ENCODE measurements at regions not wholly inside any gene's neighbourhood (a gene's known extent, or its start where the extent isn't known, plus 50 kb on each side); places are given as distances from the start of the nearest gene placed in this dataset.

DNA sequence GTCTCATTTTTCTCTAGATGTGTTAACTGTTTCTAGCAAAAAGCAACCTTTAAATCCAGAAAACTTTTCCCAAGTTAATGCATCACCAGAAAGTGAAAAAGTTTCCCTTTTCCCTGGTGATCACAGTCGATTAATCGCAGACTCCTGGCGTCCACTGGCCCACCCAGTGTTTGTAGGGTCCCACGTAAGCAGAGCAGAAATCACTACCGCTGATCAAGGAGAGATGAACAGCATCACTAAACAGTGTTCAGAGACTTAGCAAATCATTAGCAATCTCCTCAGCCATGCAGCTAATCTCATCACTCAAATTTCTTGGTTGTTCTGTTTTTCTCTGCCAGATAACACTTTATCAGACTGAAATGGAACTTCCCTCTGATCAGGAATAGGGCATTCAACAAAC, 184.2 kb downstream of the EFNB2 start:
- ATAC-seq (ENCODE audit: low read depth) (no peak), DNase-seq (no peak)
- Histone ChIP-seq H4K5ac (ENCODE audit: low read depth, low read length) (no peak overlapping the region), H2BK5ac (ENCODE audit: low read depth, low read length, poor library complexity, severe bottlenecking) (no peak overlapping the region), H3K9me3 (ENCODE audit: control insufficient read depth, insufficient read depth, low read length) (no peaks in the 10 kb centered on the region), H2BK15ac (ENCODE audit: low read depth, low read length) (no peak overlapping the region; the same call in 2 of the 3 replicates), H3K9ac (ENCODE audit: low read depth, low read length) (no peak overlapping the region), H3K79me1 (ENCODE audit: low read depth in 1 of 2, low read length in 2 of 2) (no peaks in the 10 kb centered on the region), H3K23ac (ENCODE audit: low read depth, low read length) (no peak overlapping the region), H3K4me2 (ENCODE audit: low read depth, low read length) (no peak overlapping the region), H4K20me1 (ENCODE audit: insufficient read depth, low read length) (no peaks in the 10 kb centered on the region), H2AK9ac (replicated peaks; ENCODE audit: low read depth, low read length, poor library complexity) (no peak overlapping the region), H3K27me3 (ENCODE audit: control insufficient read depth, insufficient read depth, low read length) (peaks cover 10% of the 10 kb centered on the region), H4K91ac (ENCODE audit: insufficient read depth, low read depth, low read length) (no peak overlapping the region), H2AFZ (replicated peaks; ENCODE audit: low read length, poor library complexity) (no peak overlapping the region), H3K14ac (replicated peaks; ENCODE audit: low read depth, low read length) (no peak overlapping the region), H2AK5ac (ENCODE audit: low read depth, low read length) (no peak overlapping the region), H3K56ac (ENCODE audit: extremely low read depth, insufficient read depth, low read length) (no peak overlapping the region), H3K4me3 (ENCODE audit: insufficient read depth, low read depth, low read length) (no peak overlapping the region), H3K18ac (ENCODE audit: low read depth, low read length) (no peak overlapping the region), H4K8ac (ENCODE audit: low read depth in 2 of 2, low read length in 2 of 2) (no peak overlapping the region), H3K4me1 (ENCODE audit: control insufficient read depth, insufficient read depth, low read length) (peaks cover 1% of the 10 kb centered on the region; the same call in 1 of the 2 replicates), H3K9me1 (ENCODE audit: insufficient read depth, low read length) (no peaks in the 10 kb centered on the region), H2BK20ac (ENCODE audit: low read depth, low read length) (no peak overlapping the region), H3K4ac (ENCODE audit: low read depth, low read length) (no peak overlapping the region), H3K36me3 (ENCODE audit: control insufficient read depth, insufficient read depth, low read length) (no peaks in the 10 kb centered on the region; the same call in 1 of the 2 replicates), H2BK120ac (ENCODE audit: low read depth, low read length) (no peak overlapping the region; the same call in 1 of the 2 replicates), H3K27ac (ENCODE audit: insufficient read depth, low read length) (no peak overlapping the region)
- intact Hi-C loops (cut with micrococcal nuclease): no loop called here
- 100% methylated on average over 2 of the region's 5 CpGs; no CpG with 5 or more reads in 1 of the 2 experiments for WGBS, 2 experiments (ENCODE audit: extremely low coverage in 2 of 2, insufficient read length in 1 of 2)
- in situ Hi-C loops (cut with MboI; ENCODE audit: low sequenced_read_pairs): no loop called here
- TF ChIP-seq SMC3 (IDR thresholded peaks at IDR 0.05; ENCODE audit: low read depth, low read length) (no peak), RCOR1 (IDR thresholded peaks at IDR 0.05; ENCODE audit: insufficient replicate concordance, low read length) (no peak), MAFK (IDR thresholded peaks at IDR 0.05; ENCODE audit: low read depth, low read length) (no peak), RFX5 (IDR thresholded peaks at IDR 0.05; ENCODE audit: low read depth, low read length) (no peak), CEBPB (IDR thresholded peaks at IDR 0.05; ENCODE audit: low read depth, low read length) (no peak), MXI1 (IDR thresholded peaks at IDR 0.05; ENCODE audit: borderline replicate concordance, low read depth, low read length) (no peak), RAD21 (IDR thresholded peaks at IDR 0.05; ENCODE audit: low read length) (no peak), MAZ (IDR thresholded peaks at IDR 0.05; ENCODE audit: borderline replicate concordance, low read depth, low read length) (no peak), FOS (IDR thresholded peaks at IDR 0.05; ENCODE audit: low read depth, low read length) (no peak), BHLHE40 (IDR thresholded peaks at IDR 0.05; ENCODE audit: low read depth, low read length) (no peak), POLR2A (IDR thresholded peaks at IDR 0.05; ENCODE audit: low read depth, low read length) (no peak), CHD1 (IDR thresholded peaks at IDR 0.05; ENCODE audit: low read depth, low read length) (no peak), NFE2L2 (IDR thresholded peaks at IDR 0.05; ENCODE audit: low read depth, low read length) (no peak)
- TF ChIP-seq, protein P1, sequence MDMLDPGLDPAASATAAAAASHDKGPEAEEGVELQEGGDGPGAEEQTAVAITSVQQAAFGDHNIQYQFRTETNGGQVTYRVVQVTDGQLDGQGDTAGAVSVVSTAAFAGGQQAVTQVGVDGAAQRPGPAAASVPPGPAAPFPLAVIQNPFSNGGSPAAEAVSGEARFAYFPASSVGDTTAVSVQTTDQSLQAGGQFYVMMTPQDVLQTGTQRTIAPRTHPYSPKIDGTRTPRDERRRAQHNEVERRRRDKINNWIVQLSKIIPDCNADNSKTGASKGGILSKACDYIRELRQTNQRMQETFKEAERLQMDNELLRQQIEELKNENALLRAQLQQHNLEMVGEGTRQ (IDR thresholded peaks at IDR 0.05; ENCODE audit: low read depth, low read length): no peak
- TF ChIP-seq, protein P2, sequence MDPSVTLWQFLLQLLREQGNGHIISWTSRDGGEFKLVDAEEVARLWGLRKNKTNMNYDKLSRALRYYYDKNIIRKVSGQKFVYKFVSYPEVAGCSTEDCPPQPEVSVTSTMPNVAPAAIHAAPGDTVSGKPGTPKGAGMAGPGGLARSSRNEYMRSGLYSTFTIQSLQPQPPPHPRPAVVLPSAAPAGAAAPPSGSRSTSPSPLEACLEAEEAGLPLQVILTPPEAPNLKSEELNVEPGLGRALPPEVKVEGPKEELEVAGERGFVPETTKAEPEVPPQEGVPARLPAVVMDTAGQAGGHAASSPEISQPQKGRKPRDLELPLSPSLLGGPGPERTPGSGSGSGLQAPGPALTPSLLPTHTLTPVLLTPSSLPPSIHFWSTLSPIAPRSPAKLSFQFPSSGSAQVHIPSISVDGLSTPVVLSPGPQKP (IDR thresholded peaks at IDR 0.05; ENCODE audit: borderline replicate concordance, low read depth, low read length): no peak
- TF ChIP-seq, protein P3, sequence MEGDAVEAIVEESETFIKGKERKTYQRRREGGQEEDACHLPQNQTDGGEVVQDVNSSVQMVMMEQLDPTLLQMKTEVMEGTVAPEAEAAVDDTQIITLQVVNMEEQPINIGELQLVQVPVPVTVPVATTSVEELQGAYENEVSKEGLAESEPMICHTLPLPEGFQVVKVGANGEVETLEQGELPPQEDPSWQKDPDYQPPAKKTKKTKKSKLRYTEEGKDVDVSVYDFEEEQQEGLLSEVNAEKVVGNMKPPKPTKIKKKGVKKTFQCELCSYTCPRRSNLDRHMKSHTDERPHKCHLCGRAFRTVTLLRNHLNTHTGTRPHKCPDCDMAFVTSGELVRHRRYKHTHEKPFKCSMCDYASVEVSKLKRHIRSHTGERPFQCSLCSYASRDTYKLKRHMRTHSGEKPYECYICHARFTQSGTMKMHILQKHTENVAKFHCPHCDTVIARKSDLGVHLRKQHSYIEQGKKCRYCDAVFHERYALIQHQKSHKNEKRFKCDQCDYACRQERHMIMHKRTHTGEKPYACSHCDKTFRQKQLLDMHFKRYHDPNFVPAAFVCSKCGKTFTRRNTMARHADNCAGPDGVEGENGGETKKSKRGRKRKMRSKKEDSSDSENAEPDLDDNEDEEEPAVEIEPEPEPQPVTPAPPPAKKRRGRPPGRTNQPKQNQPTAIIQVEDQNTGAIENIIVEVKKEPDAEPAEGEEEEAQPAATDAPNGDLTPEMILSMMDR (conservative IDR thresholded peaks at IDR 0.05; ENCODE audit: low read depth, low read length): no peak
- BruUV-seq (replicated peaks): no TSS peak
- ChIA-PET POLR2A (ENCODE audit: unreplicated experiment) (no interaction called here), CTCF (no interaction called here)
- dilution Hi-C loops (cut with HindIII; ENCODE audit: low sequenced_read_pairs, unreplicated experiment): no loop called here

Data from IMR-90 (cell line).